Activated CD8-positive, alpha-beta memory T cell treated with anti-CD3 and anti-CD28 coated beads for 1 hour (primary cell): ENCODE measurements at regions not wholly inside any gene's neighbourhood (a gene's known extent, or its start where the extent isn't known, plus 50 kb on each side); places are given as distances from the start of the nearest gene placed in this dataset.
"Not testable (repeated sequence)": the region's sequence is repeated elsewhere in the genome, so short reads cannot be mapped to it uniquely, and the experiment has no call there.

Experiments
- DNase-seq, 2 donors: peaks; one replicate each; pipeline ENCODE4 v3.0.0-alpha.2; 2020; ENCODE audit warnings: low read depth in 1 of 2; ENCODE audit errors: extremely low read depth in 1 of 2

DNA sequence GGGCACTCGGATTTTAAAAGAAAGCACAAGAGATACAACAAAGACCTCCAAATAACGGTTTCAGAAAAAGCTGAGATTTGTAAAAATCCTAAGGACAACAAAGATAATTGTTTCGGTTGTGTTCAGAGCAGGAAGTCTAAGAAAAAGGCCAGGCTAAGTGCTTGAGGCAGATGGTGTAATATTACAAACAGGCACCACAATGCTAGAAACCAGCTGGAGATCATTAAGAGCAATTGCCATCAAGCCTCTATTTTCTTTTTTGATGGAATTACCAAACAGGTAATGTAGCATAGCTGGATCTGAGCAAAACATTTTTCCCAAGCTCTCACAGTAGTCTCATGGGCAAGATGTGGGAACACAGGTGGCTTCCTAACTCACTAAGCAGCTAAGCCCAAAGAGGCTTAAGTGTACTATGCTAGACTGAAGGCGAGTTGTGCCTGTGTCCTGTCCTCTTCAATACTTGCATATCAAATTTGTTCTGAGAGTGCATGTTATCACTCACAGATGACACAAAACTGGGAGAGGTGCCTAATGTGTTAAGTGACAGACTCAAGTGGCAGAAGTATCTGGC lies 161.6 kb downstream of the GLUL start:
- no peak for DNase-seq

DNA sequence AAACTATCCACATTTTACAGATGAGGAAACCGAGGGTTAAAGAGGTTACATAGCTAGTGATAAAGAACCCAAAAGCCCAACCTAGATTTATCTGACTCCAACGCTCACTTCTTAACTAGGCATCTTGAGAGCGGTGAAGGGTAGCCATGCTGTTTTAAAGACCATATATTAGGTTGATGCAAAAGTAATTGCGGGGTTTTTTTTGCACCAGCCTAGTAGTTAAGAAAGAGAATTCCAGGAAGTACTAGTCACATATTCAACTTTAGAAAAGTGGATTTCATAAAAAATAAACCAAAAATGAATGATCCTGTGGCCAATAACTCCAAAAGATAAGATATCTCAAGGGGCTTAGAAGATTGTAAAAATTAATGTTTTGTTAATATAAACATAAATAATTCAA lies 162.1 kb downstream of the GLUL start:
- DNase-seq: no peak

DNA sequence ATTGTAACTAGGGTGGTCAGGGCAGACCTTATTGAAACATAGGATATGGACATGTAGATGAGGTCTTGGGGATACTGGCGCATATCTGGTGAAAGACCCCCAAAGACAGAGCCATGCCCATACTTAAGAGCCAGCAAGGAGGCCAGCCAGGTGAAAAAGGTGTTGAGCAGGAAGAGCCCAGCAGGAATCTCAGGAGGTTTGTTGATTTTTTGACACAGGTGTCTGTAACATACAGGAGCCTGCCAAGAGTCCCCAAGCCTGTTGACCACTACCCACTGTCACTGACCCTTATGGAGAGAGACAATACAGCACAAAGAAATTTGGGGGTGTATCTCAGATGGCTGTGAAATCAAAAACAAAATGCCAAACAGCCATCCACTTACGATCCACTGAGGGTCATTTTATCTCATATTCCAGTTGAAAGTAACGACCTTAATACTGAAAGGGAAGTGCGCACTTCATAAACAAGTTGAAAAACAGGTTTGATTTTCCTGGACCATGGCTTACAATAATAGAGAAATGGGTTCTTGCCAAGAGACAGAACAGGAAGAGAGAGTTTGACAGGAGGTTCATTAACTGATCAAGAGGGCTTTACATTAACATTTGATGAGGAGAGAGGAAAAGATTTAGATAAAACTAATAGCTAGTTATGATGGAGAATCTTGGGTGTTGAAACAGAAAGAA lies 163.6 kb downstream of the GLUL start:
- DNase-seq: no peak

DNA sequence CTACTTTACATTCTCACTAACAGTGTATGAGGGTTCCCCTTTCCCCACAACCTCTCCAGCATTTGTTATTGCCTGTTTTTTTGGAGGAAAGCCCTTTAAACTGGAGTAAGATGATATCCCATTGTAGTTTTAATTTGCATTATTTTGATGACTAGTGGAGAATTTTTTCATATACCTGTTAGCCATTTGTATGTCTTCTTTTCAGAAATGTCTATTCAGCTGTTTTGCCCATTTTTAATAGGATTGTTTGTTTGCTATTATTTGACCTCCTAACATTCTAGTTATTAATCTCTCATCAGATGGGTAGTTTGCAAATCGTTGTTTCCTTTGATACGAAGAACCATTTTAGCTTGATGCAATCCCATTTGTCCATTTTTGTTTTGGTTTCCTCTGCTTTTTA lies 165.0 kb downstream of the GLUL start:
- DNase-seq: no peak

DNA sequence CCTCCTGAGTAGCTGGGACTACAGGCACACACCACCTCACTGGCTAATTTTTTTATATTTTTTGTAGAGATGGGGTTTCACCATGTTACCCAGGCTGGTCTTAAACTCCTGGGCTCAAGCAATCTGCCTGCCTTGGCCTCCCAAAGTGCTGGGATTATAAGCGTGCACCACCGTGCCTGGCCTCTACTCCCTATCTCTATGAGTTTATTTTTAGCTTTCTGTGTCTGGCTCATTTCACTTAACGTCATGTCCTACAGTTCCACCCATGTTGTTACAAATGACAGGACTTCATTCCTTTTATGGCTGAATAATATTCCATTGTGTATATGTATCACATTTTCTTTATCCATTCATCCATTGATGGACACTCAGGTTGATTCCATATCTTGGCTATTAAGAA lies 164.2 kb upstream of the ZNF648 start:
- not testable (repeated sequence) for DNase-seq

DNA sequence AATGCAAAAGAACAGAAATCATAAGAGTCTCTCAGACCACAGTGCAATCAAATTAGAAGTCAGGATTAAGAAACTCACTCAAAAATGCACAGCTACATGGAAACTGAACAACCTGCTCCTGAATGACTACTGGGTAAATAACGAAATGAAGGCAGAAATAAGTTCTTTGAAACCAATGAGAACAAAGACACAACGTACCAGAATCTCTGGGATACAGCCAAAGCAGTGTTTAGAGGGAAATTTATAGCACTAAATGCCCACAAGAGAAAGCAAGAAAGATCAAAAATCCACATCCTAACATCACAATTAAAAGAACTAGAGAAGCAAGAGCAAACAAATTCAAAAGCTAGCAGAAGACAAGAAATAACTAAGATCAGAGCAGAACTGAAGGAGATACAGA lies 160.5 kb upstream of the ZNF648 start:
- DNase-seq: not testable (repeated sequence)

DNA sequence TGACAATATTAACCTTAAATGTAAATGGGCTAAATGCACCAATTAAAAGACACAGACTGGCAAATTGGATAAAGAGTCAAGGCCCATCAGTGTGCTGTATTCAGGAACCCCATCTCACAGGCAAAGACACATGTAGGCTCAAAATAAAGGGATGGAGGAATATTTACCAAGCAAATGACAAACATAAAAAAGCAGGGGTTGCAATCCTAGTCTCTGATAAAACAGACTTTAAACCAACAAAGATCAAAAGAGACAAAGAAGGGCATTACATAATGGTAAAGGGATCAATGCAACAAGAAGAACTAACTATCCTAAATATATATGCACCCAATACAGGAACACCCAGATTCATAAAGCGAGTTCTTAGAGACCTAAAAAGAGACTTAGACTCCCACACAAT lies 159.9 kb upstream of the ZNF648 start:
- DNase-seq: not testable (repeated sequence)

DNA sequence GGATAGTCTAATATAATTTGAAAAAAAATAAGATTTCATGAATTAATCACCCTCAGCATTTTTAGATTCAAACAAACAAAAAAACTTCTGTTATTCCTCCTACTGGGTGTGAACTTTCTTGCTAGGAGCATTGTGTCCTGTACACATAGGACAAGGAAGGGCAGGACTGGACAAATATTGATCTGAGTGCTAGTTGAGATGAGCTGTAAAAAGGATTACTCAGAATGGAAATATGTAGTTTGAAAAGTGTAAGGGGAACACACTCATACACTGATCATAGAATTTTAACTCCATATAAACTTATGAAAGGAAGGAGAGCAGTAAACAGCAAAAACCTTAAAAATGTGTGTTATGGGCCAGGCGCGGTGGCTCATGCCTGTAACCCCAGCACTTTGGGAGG lies 156.5 kb upstream of the ZNF648 start:
- no peak for DNase-seq

DNA sequence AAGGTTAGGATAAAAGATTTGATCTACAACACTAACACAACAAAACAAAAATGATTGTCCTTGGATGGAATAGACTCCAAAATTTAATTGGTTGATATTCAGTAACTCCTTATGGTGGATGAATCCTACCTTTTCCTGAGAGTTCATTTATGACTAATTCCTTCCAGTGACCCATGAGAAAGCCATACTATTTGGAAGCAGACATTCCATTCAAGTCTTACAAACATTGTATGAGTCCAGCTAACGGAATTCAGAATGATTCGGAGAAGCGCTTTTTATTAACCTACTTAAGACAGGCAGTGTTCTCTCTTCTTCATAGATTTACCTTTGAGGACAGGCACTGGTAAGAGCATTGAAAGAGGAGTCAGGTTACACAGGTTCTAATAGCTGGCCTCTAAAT lies 155.6 kb upstream of the ZNF648 start:
- DNase-seq: no peak

DNA sequence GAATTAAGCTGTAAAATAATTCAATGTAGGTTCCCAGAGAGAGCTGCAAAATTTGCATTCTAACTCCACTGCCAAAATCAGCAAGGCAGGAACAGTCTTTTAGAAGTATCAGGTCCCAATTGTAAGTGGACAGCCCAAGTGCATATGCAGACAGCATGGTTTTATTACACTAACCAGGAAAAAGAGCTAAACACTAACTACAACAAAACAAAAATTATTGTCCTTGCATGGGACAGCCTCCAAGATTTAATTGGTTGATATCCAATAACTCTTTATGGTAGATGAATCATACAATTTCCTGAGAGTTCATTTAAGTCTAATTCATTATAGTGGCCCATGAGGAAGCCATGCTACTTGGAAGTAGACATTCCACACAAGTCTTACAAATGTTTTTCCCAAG lies 154.3 kb upstream of the ZNF648 start:
- no peak for DNase-seq

DNA sequence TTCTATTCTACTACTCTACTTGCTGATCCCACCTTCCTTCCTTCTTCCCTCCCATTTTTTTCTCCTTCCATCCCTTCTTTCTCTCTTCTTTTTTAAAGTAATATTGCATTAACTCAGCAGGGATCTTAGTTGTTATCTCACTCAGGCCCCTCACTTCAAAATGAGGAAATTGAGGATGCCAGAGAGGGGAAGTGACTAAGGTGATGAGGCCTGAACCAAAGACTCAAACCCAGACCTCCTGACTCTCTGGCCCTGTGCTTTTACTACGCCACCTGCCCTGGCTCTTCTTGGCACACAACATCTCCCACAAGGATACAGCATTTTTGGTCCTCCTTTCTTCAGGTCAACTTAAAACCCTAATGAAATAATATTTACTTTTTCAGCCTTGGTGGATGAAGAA lies 151.7 kb upstream of the ZNF648 start:
- DNase-seq: no peak

DNA sequence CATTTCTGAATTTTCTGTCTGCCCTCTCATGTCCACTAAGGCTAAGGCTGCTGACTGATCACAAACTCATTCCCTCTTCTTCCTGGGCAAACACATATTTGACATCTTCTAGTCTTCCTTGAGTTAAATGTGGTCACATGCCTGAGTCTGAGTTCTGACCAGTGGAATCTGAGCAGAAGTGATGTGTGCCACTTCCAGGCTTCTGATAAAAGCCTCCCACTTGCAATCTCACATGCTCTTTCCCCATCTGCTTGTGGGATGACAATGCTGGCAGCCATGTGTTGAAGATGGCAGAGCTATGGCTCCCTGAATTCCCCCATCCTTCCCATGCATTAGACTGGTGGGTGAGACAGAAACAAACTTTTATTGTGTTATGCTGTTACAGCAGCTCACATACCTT lies 149.9 kb upstream of the ZNF648 start:
- no peak for DNase-seq

DNA sequence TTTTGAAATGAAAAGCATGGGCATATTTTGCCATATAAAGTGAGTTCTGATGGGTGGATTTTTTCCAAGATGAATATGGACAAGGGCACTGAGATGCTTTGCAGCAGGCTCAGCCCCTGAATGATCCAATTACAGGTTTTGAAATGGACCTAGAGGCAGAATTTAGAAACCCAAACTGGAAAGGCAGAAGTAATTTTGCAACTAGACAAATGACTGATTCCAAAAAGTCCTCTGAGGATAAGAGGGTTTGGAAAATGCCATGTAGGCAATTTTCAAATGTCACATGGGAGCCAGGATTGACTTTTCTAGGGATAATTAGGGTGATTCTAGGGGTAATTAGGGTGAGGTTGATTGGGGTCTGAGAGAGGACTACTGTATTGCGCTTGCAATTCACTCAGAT lies 148.9 kb upstream of the ZNF648 start:
- no peak for DNase-seq

DNA sequence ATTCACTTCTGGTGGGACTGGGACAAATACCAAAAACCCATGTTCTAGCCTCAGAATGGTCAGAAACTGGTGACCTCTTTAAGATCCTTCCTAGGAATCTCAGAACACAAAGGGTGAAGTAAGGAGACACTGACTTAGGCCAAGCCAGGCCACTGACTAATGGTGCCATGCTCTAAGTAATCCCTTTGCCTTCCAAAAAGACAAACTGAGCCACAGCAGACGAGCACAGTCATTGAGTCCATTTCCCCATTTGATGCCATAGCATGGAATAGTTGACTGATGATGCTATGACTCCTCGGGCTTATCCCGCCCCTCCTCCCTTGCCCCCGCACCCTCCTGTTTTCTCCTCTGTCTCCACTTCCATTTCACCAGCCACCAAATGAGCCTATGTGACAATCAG lies 145.8 kb upstream of the ZNF648 start:
- no peak for DNase-seq

DNA sequence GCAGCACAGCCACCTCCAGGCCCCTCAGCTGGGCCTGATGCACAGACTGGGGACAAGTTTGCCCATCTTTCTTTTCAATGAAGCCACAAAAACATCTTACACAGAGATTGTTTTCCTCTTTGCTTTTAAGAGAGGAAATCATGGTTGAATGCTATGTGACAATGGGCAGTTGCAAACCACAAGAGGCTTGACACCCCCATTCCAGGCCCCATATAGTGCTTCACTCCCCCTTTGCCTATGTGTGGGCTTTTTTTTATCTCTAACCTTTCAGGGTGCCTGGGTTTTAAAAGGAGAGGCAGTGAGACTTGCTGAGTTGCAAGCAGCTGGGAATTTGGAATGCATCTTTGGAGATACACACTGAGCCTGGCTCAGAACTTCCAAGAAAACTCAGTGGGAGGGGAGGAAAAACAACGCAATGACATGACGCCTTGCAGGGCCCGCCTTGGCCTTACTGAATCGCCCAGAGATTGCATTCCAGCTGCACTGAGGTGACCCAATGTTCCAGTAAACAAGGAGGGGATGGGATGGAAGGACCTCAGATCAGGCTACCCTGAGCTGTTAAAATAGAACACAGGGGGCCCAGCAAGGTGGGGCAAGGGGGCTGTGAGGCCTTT lies 145.2 kb upstream of the ZNF648 start:
- DNase-seq: no peak

DNA sequence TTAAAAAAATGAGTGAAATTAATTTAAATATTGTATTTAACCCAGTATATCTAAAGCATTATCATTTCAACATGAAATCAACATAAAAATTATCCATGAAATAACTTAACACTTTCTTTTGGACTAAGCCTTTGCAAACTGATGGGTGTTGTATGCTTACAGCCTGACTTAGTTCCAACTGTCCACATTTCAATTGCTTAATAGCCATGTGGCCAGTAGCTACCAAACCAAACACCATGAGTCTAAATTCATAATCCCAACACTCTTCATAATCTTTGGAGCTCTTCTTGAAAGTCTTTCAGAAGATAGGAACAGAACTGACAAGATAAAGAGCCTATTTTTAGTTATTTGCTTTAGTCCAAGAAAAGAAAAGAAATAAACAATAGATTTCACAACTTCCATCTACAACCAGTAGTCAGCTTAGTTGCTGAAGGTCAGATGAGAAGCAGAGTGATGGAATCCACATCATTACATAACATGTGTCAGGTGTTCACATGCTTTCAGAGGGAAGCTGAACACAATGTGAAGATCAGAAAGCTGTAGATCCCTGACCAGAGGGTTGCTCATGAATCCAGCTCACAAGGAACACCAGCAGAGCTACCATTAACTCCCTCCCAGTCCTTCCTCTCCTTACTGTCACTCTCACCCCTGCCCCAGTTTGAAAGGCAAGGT lies 144.0 kb upstream of the ZNF648 start:
- no peak for DNase-seq

DNA sequence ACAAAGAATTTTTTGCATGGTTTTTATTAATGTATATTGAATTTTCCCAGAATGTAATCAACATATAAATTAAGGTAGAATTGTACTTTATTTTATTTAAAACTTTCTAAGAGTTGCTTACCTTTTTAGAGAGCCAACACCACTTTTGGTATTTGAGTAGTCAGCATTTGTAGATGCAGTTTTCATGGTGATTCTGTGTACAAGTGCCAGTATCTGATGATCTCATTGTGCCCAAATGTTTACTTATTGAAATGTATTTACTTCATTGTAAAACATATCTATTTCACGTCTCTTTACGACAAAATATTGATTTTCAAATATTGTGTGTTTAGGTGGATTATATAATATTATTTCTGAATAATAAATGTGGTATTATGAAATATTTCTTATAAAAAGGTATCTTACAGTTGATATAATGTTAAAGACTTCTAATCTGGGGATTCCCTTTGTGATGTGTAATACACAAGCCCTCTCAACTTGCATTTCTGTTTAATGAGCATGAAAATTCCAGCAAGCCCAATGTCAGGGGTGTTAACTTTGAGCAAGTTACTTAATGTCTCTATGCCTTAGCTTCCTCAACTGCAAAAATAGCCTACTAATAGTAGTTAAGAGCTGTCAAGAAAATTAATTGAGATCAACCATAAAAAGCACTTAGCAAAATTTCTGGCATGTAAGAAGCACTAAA lies 141.8 kb upstream of the ZNF648 start:
- no peak for DNase-seq

DNA sequence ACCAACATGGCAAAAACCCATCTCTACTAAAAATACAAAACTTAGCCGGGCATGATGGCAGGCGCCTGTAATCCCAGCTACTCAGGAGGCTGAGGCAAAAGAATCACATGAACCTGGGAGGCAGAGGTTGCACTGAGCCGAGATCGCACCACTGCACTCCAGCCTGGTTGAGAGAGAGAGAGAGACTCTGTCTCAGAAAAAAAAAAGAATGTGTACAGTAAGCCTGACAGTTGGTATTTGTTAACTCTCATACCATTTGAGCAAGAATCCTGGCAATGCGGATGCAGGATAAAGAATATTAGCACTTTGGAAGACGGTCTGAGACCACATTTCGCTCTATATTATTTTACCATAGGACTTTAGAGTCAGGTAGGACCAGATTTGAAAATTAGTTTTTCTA lies 140.0 kb upstream of the ZNF648 start:
- not testable (repeated sequence) for DNase-seq

DNA sequence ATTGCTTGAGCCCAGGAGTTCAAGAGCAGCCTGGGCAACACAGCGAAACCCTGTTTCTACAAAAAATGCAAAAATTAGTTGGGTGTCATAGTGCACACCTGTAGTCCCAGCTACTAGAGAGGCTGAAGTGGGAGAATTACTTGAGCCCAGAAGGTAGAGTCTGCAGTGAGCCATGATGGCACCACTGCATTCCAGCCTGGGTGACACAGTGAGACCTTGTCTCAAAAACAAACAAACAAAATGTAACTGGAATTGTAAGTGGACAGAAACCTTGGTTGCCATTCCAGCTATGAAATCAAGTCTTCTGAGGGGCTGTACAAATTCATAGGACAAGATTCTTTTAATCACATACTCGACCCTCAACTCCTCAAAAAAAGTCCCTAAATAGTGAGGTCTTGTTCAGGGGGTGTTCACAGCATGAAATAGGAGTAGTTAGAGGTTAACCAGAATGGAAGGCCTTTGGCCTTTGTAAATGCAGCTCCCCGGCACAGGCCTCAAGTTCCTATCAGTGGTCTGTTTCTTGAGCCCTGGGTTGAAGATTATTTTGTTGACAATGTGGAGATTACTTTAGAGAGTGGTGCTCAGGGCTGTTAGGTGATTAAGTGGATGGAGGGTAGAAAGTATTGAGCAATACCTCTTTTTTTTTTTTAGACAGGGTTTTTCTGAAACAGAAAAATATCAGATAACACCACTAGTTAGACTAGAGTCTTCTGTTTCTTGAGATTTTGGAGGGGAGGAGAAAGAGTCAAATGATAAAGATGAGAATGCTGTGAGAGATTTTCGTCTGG lies 138.7 kb upstream of the ZNF648 start:
- DNase-seq: no peak

DNA sequence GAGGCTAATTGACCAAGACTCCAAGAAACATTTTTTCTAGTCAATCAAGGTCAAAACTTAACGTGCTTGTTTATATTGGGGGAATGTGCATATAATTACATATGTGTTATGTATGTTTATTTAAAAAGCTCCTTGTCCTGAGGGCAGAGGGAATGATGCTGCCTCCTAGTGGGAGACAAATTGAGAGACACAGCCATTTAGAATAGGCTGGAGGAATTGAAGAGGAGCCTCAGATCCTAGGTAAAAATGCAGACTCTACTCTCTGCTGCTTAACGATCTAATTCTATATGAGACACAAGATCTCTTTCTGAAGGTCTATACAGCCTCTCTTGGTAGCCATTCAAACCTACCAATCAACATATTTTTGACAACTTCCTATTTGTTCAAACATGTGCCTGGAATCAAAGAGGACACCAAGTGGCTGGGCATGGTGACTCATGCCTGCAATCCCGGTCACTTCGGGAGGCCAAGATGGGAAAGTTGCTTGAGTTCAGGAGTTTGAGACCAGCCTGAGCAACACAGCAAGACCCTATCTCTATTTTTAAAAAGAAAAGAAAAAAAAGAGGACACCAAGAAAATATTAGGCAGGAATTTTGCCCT lies 136.6 kb upstream of the ZNF648 start:
- no peak for DNase-seq
